ENCODE measurements at regions not wholly inside any gene's neighbourhood (a gene's known extent, or its start where the extent isn't known, plus 50 kb on each side); places are given as distances from the start of the nearest gene placed in this dataset.

DNA sequence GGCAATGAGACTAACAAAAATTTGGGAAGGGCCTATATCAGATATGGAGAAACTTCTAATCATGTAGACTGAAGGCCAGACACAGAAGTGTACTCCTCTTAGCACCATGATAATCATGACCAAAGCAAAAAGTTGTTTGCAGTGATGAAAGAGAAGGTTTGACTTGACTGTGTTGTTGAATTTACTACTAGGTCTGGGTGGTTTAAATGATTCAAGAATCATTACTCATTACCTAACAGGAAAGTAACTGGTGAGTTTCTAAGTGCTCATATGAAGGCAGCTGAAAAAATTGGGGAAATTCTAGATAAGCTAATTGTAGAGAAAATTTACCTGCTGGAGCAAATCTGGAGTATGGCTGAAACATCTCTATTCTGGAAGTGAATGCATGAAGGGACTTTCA lies 451.5 kb upstream of the SORCS1 start:
- Histone ChIP-seq H3K27me3 (ENCODE audit: control insufficient read depth in 4 of 4, insufficient read depth in 4 of 4, low read length in 3 of 4) (no peaks in the 10 kb centered on the region), H3K27ac (ENCODE audit: low read depth in 1 of 2, low read length in 2 of 2) (no peak overlapping the region), H3K36me3 (ENCODE audit: control insufficient read depth in 4 of 4, insufficient read depth in 3 of 4, low read depth in 1 of 4, low read length in 3 of 4) (no peaks in the 10 kb centered on the region), H3K4me1 (ENCODE audit: control insufficient read depth in 4 of 4, insufficient read depth in 4 of 4, low read length in 3 of 4) (no peaks in the 10 kb centered on the region), H3K9me3 (ENCODE audit: control insufficient read depth in 4 of 4, low read length in 3 of 4) (no peaks in the 10 kb centered on the region), H3K9ac (ENCODE audit: low read depth in 1 of 2, low read length in 2 of 2) (no peak overlapping the region), H3K4me3 (ENCODE audit: low read depth in 1 of 3, low read length in 3 of 3) (no peak overlapping the region)
- no peak for DNase-seq (ENCODE audit: low spot score)
- no peak for TF ChIP-seq FOXA2 (IDR thresholded peaks at IDR 0.05)
- no peak for TF ChIP-seq TAF1 (conservative IDR thresholded peaks at IDR 0.05)
- no peak for TF ChIP-seq RXRA (IDR thresholded peaks at IDR 0.05)
- TF ChIP-seq, protein P1, sequence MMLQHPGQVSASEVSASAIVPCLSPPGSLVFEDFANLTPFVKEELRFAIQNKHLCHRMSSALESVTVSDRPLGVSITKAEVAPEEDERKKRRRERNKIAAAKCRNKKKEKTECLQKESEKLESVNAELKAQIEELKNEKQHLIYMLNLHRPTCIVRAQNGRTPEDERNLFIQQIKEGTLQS (IDR thresholded peaks at IDR 0.05): no peak
- no peak for TF ChIP-seq HNF4G (IDR thresholded peaks at IDR 0.05)
- no peak for TF ChIP-seq GABPA (IDR thresholded peaks at IDR 0.05 in 1 of 2, conservative IDR thresholded peaks at IDR 0.05 in 1 of 2)
- TF ChIP-seq NR2F2 (IDR thresholded peaks at IDR 0.05): no peak
- TF ChIP-seq EGR1 (IDR thresholded peaks at IDR 0.05; ENCODE audit: low read depth in 2 of 2): no peak
- no peak for TF ChIP-seq RAD21 (IDR thresholded peaks at IDR 0.05)
- TF ChIP-seq YY1 (IDR thresholded peaks at IDR 0.05): no peak
- no peak for TF ChIP-seq SP1 (IDR thresholded peaks at IDR 0.05)
- TF ChIP-seq FOXA1 (IDR thresholded peaks at IDR 0.05): no peak
- TF ChIP-seq, protein P2, sequence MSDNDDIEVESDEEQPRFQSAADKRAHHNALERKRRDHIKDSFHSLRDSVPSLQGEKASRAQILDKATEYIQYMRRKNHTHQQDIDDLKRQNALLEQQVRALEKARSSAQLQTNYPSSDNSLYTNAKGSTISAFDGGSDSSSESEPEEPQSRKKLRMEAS (IDR thresholded peaks at IDR 0.05): no peak
- TF ChIP-seq CTCF (IDR thresholded peaks at IDR 0.05; ENCODE audit: low read depth, low read length, missing input control): no peak
- no peak for TF ChIP-seq ZBTB33 (IDR thresholded peaks at IDR 0.05)
- TF ChIP-seq JUND (IDR thresholded peaks at IDR 0.05): no peak
- TF ChIP-seq HNF4A (conservative IDR thresholded peaks at IDR 0.05): no peak
- TF ChIP-seq REST (IDR thresholded peaks at IDR 0.05): no peak

Data from liver (tissue), 7 donors.